IMR-90 (cell line): ENCODE measurements at regions not wholly inside any gene's neighbourhood (a gene's known extent, or its start where the extent isn't known, plus 50 kb on each side); places are given as distances from the start of the nearest gene placed in this dataset.

Experiments
- ATAC-seq: fragments of 200-7000 bp; cut with Tn5 transposase; 2 replicates; pipeline ENCODE4 v1.9.1; 2020; ENCODE audit warnings: low read depth, mild to moderate bottlenecking, moderate library complexity
- BruUV-seq: library from RNA; stranded (reverse); fragments of 400-500 nt; replicated peaks from 2 replicates; lab custom pipeline; 2021; lab: Mats Ljungman, UMichigan
- CTCF ChIA-PET: fragments of 300-600 bp; formaldehyde crosslinking; extraction: SDS; loops from one replicate; lab custom pipeline; 2021; ENCODE audit warnings: antibody characterized with exemption; lab: Yijun Ruan, JAX
- POLR2A ChIA-PET: fragments of 300-600 bp; sonication (Branson Sonifier 250); formaldehyde crosslinking; loops from one replicate; lab custom pipeline; 2022; ENCODE audit warnings: antibody characterized with exemption; ENCODE audit not compliant: unreplicated experiment; lab: Charles Lee
- DNase-seq: peaks from one replicate; pipeline ENCODE4 v3.0.0; 2013
- H2AFZ ChIP-seq: replicated peaks from 2 replicates; pipeline ENCODE3; 2013; ENCODE audit warnings: low read length, mild to moderate bottlenecking; ENCODE audit not compliant: poor library complexity
- H2AK5ac ChIP-seq: 2 replicates; pipeline ENCODE4 v1.6.1; 2013; ENCODE audit warnings: low read depth, low read length, inconsistent platforms
- H2AK9ac ChIP-seq: replicated peaks from 2 replicates; pipeline ENCODE3; 2013; ENCODE audit warnings: mild to moderate bottlenecking, low read depth, low read length, moderate library complexity; ENCODE audit not compliant: poor library complexity
- H2BK120ac ChIP-seq: 2 replicates; pipeline ENCODE4 v1.6.1; 2013; ENCODE audit warnings: low read depth, low read length, inconsistent platforms
- H2BK15ac ChIP-seq: 3 replicates; pipeline ENCODE4 v1.6.1; 2013; ENCODE audit warnings: low read depth, low read length, inconsistent platforms
- H2BK20ac ChIP-seq: 2 replicates; pipeline ENCODE4 v1.6.1; 2013; ENCODE audit warnings: low read depth, mild to moderate bottlenecking, inconsistent platforms, low read length, moderate library complexity
- H2BK5ac ChIP-seq: 2 replicates; pipeline ENCODE4 v1.6.1; 2013; ENCODE audit warnings: mild to moderate bottlenecking, low read depth, low read length, inconsistent platforms; ENCODE audit not compliant: poor library complexity, severe bottlenecking
- H3K14ac ChIP-seq: replicated peaks from 2 replicates; pipeline ENCODE4 v1.6.1; 2013; ENCODE audit warnings: low read depth, low read length, inconsistent platforms
- H3K18ac ChIP-seq: 2 replicates; pipeline ENCODE4 v1.6.1; 2013; ENCODE audit warnings: low read depth, low read length, control low read depth
- H3K23ac ChIP-seq: 2 replicates; pipeline ENCODE4 v1.6.1; 2013; ENCODE audit warnings: low read depth, low read length, inconsistent platforms
- H3K27ac ChIP-seq: 2 replicates; pipeline ENCODE4 v1.5.1; 2013; ENCODE audit warnings: mild to moderate bottlenecking, control low read depth, low read length; ENCODE audit not compliant: insufficient read depth
- H3K27me3 ChIP-seq: 2 replicates; pipeline ENCODE4 v1.6.1; 2013; ENCODE audit warnings: low read length; ENCODE audit not compliant: control insufficient read depth, insufficient read depth
- H3K36me3 ChIP-seq: 2 replicates; pipeline ENCODE4 v1.6.1; 2013; ENCODE audit warnings: low read length, mixed read lengths; ENCODE audit not compliant: control insufficient read depth, insufficient read depth
- H3K4ac ChIP-seq: 2 replicates; pipeline ENCODE4 v1.6.1; 2013; ENCODE audit warnings: low read depth, low read length, inconsistent platforms
- H3K4me1 ChIP-seq: 2 replicates; pipeline ENCODE4 v1.6.1; 2013; ENCODE audit warnings: low read length, mixed read lengths; ENCODE audit not compliant: control insufficient read depth, insufficient read depth
- H3K4me2 ChIP-seq: 2 replicates; pipeline ENCODE4 v1.6.1; 2013; ENCODE audit warnings: low read depth, mild to moderate bottlenecking, control low read depth, low read length, moderate library complexity
- H3K4me3 ChIP-seq: 2 replicates; pipeline ENCODE4 v1.5.1; 2013; ENCODE audit warnings: low read depth, mild to moderate bottlenecking, control low read depth, low read length, moderate library complexity; ENCODE audit not compliant: insufficient read depth
- H3K56ac ChIP-seq: 2 replicates; pipeline ENCODE4 v1.6.1; 2013; ENCODE audit warnings: low read length, inconsistent platforms; ENCODE audit not compliant: insufficient read depth; ENCODE audit errors: extremely low read depth
- H3K79me1 ChIP-seq, 2 experiments: 2 replicates each; pipeline ENCODE4 v1.6.1; 2013; ENCODE audit warnings: low read length in 2 of 2, inconsistent platforms in 1 of 2, low read depth in 1 of 2
- H3K9ac ChIP-seq: 2 replicates; pipeline ENCODE4 v1.6.1; 2013; ENCODE audit warnings: low read depth, low read length, control low read depth
- H3K9me1 ChIP-seq: 2 replicates; pipeline ENCODE4 v1.6.1; 2013; ENCODE audit warnings: low read length, inconsistent platforms; ENCODE audit not compliant: insufficient read depth
- H3K9me3 ChIP-seq: 2 replicates; pipeline ENCODE4 v1.6.1; 2013; ENCODE audit warnings: low read length; ENCODE audit not compliant: control insufficient read depth, insufficient read depth
- H4K20me1 ChIP-seq: 2 replicates; pipeline ENCODE4 v1.6.1; 2013; ENCODE audit warnings: low read length, inconsistent platforms; ENCODE audit not compliant: insufficient read depth
- H4K5ac ChIP-seq: 2 replicates; pipeline ENCODE4 v1.6.1; 2013; ENCODE audit warnings: mild to moderate bottlenecking, low read depth, low read length, control low read depth
- H4K8ac ChIP-seq, 2 experiments: 2 replicates each; pipeline ENCODE4 v1.6.1; 2013; ENCODE audit warnings: low read depth in 2 of 2, low read length in 2 of 2, control low read depth in 1 of 2, inconsistent platforms in 1 of 2
- H4K91ac ChIP-seq: 2 replicates; pipeline ENCODE4 v1.6.1; 2013; ENCODE audit warnings: low read depth, low read length, inconsistent platforms; ENCODE audit not compliant: insufficient read depth
- CHD1 ChIP-seq: IDR thresholded peaks from 2 replicates; pipeline ENCODE4 v1.6.1; 2012; ENCODE audit warnings: low read depth, low read length, improper control_type of control experiment
- SMC3 ChIP-seq: fragments of 150-350 bp; IDR thresholded peaks from 2 replicates; pipeline ENCODE4 v1.6.1; 2016; ENCODE audit warnings: low read depth, mild to moderate bottlenecking, antibody characterized with exemption, low read length, moderate library complexity
- USF2 ChIP-seq: fragments of 150-350 bp; IDR thresholded peaks from 2 replicates; pipeline ENCODE4 v1.6.1; 2017; ENCODE audit warnings: mild to moderate bottlenecking, antibody characterized with exemption, low read length, low read depth
- WGBS, 2 experiments: methylation state at CpG; one replicate each; pipeline versions ENCODE4 v1.1.5 to v1.1.7; 2013; ENCODE audit warnings: missing lambda C conversion rate in 2 of 2; ENCODE audit not compliant: insufficient read length in 1 of 2; ENCODE audit errors: extremely low coverage in 2 of 2; 5-methylcytosine and 5-hydroxymethylcytosine counted together
- dilution Hi-C: fragments of 300-500 bp; cut with HindIII; formaldehyde crosslinking; loops from one replicate; pipeline ENCODE4 v1.14.3; 2018; ENCODE audit warnings: low sequenced_read_pairs; ENCODE audit not compliant: unreplicated experiment
- in situ Hi-C: fragments of 300-500 bp; cut with MboI; formaldehyde crosslinking; loops from 3 replicates; pipeline ENCODE4 v1.14.3; 2019; ENCODE audit warnings: low sequenced_read_pairs, inconsistent platforms, mixed read lengths
- intact Hi-C: fragments of 100-400 bp; cut with micrococcal nuclease; formaldehyde crosslinking; loops from 2 replicates; pipeline ENCODE4 v1.10.0; 2022

GRCh38 chr6:5922230-5922629 is 84.5 kb downstream of the NRN1 start:
- BruUV-seq: no TSS peak
- no peak overlapping the region for H4K8ac ChIP-seq
- no peak overlapping the region for H2AFZ ChIP-seq
- H3K56ac ChIP-seq: no peak overlapping the region
- H3K4me1 ChIP-seq: no peaks in the 10 kb centered on the region
- dilution Hi-C loops (no loop called here), in situ Hi-C loops (no loop called here), intact Hi-C loops (no loop called here)
- H3K4ac ChIP-seq: no peak overlapping the region
- H3K36me3 ChIP-seq: no peaks in the 10 kb centered on the region
- ChIA-PET CTCF (interaction anchor here (0.6 kb wide), 1 partner anchor 507 kb away, joined by 4 read pairs; no protein-coding TSS in a partner anchor), POLR2A (no interaction called here)
- no peak overlapping the region for H4K5ac ChIP-seq
- no peak overlapping the region for H2AK9ac ChIP-seq
- H2BK5ac ChIP-seq: no peak overlapping the region
- no peaks in the 10 kb centered on the region for H3K9me1 ChIP-seq
- H3K4me3 ChIP-seq: no peak overlapping the region
- no peaks in the 10 kb centered on the region for H3K79me1 ChIP-seq
- H3K9me3 ChIP-seq: no peaks in the 10 kb centered on the region; the same call in 1 of the 2 replicates
- TF ChIP-seq USF2 (no peak), SMC3 (no peak), CHD1 (no peak)
- H3K23ac ChIP-seq: no peak overlapping the region
- no peaks in the 10 kb centered on the region for H4K20me1 ChIP-seq
- ATAC-seq: no peak
- H2BK20ac ChIP-seq: no peak overlapping the region
- no peak overlapping the region for H2BK15ac ChIP-seq
- no peak overlapping the region for H2BK120ac ChIP-seq
- H3K14ac ChIP-seq: no peak overlapping the region
- no peak overlapping the region for H3K27ac ChIP-seq
- DNase-seq: no peak
- H3K9ac ChIP-seq: no peak overlapping the region
- no peaks in the 10 kb centered on the region for H3K27me3 ChIP-seq
- H3K18ac ChIP-seq: no peak overlapping the region
- H2AK5ac ChIP-seq: no peak overlapping the region
- no peak overlapping the region for H3K4me2 ChIP-seq
- no CpG with 5 or more reads among the region's 4 CpGs for WGBS, 2 experiments
- no peak overlapping the region for H4K91ac ChIP-seq
